ENCODE measurements at regions not wholly inside any gene's neighbourhood (a gene's known extent, or its start where the extent isn't known, plus 50 kb on each side); places are given as distances from the start of the nearest gene placed in this dataset.

DNA sequence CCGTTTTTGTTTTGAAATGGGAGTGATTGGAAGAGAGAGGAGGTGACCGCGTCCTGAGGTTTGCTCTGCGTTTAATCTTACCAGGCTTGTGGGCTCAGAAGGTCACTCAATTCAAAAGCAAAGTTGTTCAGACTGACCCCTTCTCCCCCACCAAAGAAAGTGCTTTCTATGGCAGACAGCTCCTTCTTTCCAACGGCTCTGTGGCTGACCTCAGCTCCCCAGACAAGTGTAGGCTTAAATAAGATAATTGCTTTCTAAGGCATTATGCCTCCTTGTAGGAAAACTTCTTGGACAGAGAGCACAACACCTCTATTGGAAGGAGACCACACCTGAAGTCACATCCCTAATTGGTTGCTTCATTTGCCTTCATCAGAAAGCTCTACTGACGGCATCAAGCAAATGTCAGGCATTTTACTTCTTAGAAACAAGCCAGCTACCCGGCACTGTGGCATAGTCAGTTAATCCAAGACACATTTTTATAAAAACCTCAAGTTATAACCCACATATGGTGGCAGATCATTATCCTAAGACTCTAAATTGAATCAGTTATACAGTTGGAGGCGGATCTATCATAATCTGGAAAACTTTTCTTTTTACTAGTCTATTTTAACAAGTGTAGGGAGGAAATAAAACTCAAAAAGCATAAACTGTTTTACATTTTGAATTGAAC is 94.9 kb downstream of the TMEM174 start:
- TF ChIP-seq, protein P1, sequence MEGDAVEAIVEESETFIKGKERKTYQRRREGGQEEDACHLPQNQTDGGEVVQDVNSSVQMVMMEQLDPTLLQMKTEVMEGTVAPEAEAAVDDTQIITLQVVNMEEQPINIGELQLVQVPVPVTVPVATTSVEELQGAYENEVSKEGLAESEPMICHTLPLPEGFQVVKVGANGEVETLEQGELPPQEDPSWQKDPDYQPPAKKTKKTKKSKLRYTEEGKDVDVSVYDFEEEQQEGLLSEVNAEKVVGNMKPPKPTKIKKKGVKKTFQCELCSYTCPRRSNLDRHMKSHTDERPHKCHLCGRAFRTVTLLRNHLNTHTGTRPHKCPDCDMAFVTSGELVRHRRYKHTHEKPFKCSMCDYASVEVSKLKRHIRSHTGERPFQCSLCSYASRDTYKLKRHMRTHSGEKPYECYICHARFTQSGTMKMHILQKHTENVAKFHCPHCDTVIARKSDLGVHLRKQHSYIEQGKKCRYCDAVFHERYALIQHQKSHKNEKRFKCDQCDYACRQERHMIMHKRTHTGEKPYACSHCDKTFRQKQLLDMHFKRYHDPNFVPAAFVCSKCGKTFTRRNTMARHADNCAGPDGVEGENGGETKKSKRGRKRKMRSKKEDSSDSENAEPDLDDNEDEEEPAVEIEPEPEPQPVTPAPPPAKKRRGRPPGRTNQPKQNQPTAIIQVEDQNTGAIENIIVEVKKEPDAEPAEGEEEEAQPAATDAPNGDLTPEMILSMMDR (IDR thresholded peaks at IDR 0.05; ENCODE audit: borderline replicate concordance, insufficient read depth, low read depth, low read length) = no peak

DNA sequence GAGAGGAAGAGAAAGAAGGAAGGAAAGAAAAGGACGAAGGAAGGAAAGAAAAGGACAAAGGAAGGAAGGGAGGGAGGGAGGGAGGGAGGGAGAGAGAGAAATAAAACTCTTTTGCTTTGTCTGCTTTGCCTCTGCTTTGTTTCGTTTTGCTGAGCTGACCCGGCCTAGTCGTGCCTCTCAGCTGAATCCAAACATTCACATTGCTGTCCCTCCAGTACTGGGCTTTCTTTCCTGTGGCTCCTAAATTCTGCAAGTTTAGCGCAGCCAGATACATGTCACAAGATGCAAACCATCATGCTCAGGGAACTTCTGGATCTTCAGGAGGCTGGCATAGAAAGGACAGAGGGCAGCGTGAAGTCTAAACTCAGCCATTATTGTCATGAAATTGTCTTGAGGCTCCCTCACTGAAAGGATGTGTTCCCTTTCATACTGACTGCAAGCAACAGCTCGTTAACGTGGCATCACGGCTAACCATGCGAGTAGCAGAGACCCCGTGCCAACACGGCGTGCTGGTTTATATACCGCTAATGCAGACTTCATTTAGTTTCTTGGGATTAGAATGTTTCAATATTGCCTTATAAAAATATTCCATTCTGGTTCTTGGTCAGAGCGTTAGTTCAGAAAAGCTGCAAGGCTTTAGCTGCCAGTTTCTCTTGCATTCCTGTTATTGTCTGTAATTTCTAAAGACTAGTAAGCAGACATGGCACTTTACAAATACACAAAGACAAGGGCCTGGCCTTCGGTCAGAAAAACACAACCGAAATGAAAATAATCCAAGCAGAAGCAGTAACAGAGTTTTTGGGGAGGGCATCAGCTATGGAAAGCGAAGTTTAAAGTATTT is 94.2 kb downstream of the TMEM174 start:
- no peak overlapping the region for H3K4me3 ChIP-seq (ENCODE audit: low read depth, low read length)
- TF ChIP-seq, protein P1 (IDR thresholded peaks at IDR 0.05; ENCODE audit: borderline replicate concordance, insufficient read depth, low read depth, low read length) = no peak

More for the DNA sequence above, 94.9 kb downstream of the TMEM174 start:
- no peak overlapping the region for H3K4me3 ChIP-seq (ENCODE audit: low read depth, low read length)

DNA sequence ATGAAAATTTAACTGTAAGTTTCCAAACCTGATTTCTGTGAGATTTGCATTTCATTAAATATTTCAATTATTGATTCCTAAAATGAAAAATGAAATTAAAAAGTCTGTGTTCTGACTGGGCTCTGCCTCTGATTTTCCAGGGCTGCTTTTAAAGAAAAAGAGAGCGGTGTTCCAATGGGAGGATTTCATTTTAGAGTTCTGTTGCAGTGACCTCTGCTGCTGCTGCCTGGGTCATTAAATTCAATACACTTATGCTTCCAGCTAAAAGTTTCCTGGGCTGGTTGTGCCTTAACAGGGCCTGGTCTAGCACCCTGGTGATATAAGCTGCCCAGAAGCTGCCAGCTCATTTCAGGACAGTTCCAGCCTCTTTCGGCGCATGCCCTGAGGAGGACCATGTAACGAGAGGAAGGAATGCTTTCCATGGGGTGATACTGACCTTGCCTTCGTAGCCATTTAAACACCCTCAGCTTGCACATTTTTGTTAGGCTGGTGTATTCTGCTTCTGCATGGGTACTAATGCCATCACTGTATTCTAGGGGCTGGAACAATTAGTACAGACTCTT is 93.3 kb downstream of the TMEM174 start:
- TF ChIP-seq, protein P1 (IDR thresholded peaks at IDR 0.05; ENCODE audit: borderline replicate concordance, insufficient read depth, low read depth, low read length) = no peak
- H3K4me3 ChIP-seq (ENCODE audit: low read depth, low read length) = no peak overlapping the region

DNA sequence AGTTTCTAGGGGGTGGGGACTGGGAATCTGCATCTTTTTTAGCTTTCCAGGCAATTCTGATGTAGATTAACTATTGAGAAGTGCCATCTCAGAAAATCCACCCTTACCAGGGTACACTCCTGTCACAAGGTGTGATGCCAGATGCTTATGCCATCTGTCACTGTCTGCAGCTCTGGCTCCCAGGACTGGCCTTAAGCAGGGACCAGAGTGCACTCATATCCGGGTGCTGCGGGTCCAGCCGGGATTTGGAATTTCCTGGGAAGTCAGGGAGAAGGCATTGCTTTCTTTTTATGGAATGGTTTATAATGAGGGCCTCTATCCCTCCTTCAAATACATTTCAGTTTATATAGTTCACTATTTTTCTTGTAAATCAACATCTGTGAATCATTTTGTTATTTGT is 92.6 kb downstream of the TMEM174 start:
- no peak overlapping the region for H3K4me3 ChIP-seq (ENCODE audit: low read depth, low read length)
- TF ChIP-seq, protein P1 (IDR thresholded peaks at IDR 0.05; ENCODE audit: borderline replicate concordance, insufficient read depth, low read depth, low read length) = no peak

DNA sequence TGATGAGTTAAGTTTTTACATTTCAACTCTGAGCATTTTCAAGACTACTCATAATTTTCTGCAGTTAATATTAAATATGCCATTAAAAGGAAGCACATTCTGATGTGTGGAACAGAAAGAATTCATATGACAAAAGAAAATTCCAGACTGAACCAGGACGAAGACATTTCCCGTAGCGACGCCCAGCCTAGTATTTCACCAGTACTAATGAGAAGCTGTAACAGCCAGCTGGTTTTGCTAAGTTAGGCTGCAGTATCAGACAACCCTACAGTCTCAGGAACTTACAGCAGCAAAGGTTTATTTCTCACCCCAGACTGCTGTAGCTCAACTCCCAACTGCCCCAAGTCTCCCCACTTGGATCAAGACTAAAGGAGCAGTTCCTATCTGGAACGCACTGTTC is 91.6 kb downstream of the TMEM174 start:
- H3K4me3 ChIP-seq (ENCODE audit: low read depth, low read length) = no peak overlapping the region
- TF ChIP-seq, protein P1 (IDR thresholded peaks at IDR 0.05; ENCODE audit: borderline replicate concordance, insufficient read depth, low read depth, low read length) = no peak

DNA sequence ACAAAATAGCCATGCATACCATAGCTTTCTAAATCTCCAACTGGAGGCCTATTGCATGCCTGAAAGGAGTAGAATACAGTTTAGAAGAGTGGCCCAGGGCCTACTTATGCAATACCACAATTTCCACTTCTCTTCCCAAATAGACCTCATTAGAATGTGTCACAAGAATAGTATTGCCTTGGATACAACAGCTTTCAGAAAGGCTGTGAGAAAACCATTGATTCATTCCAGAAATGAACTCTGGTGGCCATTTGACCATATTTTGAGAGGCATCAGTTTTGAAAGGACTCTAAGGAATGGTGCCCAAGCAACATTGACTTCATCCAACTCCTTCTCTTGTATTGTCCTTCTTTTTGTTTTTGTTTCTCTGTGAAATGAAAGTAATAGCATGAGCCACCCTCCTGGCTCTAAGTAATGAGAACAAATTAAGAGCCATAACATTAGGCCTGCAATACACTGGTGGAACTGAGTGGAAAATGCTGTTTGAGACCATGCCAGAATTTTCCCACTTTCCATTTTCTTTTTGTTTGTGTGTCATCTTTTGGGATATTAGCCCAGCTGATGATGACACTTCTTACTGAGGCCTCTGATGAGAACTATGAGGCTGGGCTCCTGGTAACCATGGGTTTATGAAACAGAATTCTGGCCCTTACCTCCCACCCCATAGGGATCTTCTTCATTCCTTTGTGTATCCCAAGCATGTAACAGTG is 90.2 kb downstream of the TMEM174 start:
- H3K4me3 ChIP-seq (ENCODE audit: low read depth, low read length) = no peak overlapping the region
- TF ChIP-seq, protein P1 (IDR thresholded peaks at IDR 0.05; ENCODE audit: borderline replicate concordance, insufficient read depth, low read depth, low read length) = no peak
